Left ventricle myocardium inferior (tissue), 1 donor: ENCODE measurements at regions not wholly inside any gene's neighbourhood (a gene's known extent, or its start where the extent isn't known, plus 50 kb on each side); places are given as distances from the start of the nearest gene placed in this dataset.

Experiments
- DNase-seq: peaks from one replicate; pipeline ENCODE4 v3.0.0-alpha.2; 2020
- H3K27ac ChIP-seq: fragments of 200-600 bp; replicated peaks from 2 replicates; pipeline ENCODE4 v1.8.0; 2021
- H3K27me3 ChIP-seq: fragments of 200-600 bp; 2 replicates; pipeline ENCODE4 v1.8.0; 2021; ENCODE audit warnings: low read depth
- H3K36me3 ChIP-seq: fragments of 200-600 bp; 2 replicates; pipeline ENCODE4 v1.8.0; 2021
- H3K4me1 ChIP-seq: fragments of 200-600 bp; 2 replicates; pipeline ENCODE4 v1.8.0; 2021
- H3K4me3 ChIP-seq: fragments of 200-600 bp; 2 replicates; pipeline ENCODE4 v1.8.0; 2021; ENCODE audit warnings: mild to moderate bottlenecking, moderate library complexity
- H3K9me3 ChIP-seq: fragments of 200-600 bp; replicated peaks from 2 replicates; pipeline ENCODE4 v1.8.0; 2021
- CTCF ChIP-seq: fragments of 200-600 bp; IDR thresholded peaks from 2 replicates; pipeline ENCODE4 v1.8.0; 2021; ENCODE audit warnings: antibody characterized with exemption, mild to moderate bottlenecking, borderline replicate concordance
- intact Hi-C: fragments of 100-400 bp; cut with micrococcal nuclease; formaldehyde crosslinking; loops from one replicate; pipeline ENCODE4 v1.11.0; 2022
- donor health status: DM: no; HTN: yes; CAD: no; lungs with severe emphysema.

GRCh38 chr16:65280845-65281512 is 159.1 kb upstream of the CDH11 start:
- intact Hi-C loops, result no loop called here
- Histone ChIP-seq H3K27ac (no peak overlapping the region), H3K4me3 (no peak overlapping the region), H3K36me3 (no peaks in the 10 kb centered on the region), H3K4me1 (peaks cover 22% of the 10 kb centered on the region), H3K27me3 (no peaks in the 10 kb centered on the region), H3K9me3 (no peaks in the 10 kb centered on the region)
- no peak for DNase-seq
- no peak for TF ChIP-seq CTCF

GRCh38 chr16:65279576-65279975 is 157.7 kb upstream of the CDH11 start:
- no peak for DNase-seq
- Histone ChIP-seq H3K27me3 (no peaks in the 10 kb centered on the region), H3K27ac (no peak overlapping the region), H3K9me3 (no peaks in the 10 kb centered on the region), H3K36me3 (no peaks in the 10 kb centered on the region), H3K4me3 (no peak overlapping the region), H3K4me1 (peaks cover 10% of the 10 kb centered on the region)
- no peak for TF ChIP-seq CTCF
- intact Hi-C loops, result no loop called here

- no peaks in the 10 kb centered on the region for H3K27me3 ChIP-seq
- peaks cover 7% of the 10 kb centered on the region for H3K4me1 ChIP-seq
- H3K4me3 ChIP-seq, result no peak overlapping the region
- H3K27ac ChIP-seq, result no peak overlapping the region
- intact Hi-C loops, result no loop called here
- TF ChIP-seq CTCF, result no peak
- H3K9me3 ChIP-seq, result no peaks in the 10 kb centered on the region
- no peak for DNase-seq
- H3K36me3 ChIP-seq, result no peaks in the 10 kb centered on the region
Observed at GRCh38 chr16:65278874-65279273, 157.0 kb upstream of the CDH11 start.

GRCh38 chr16:65274566-65274965 is 152.7 kb upstream of the CDH11 start:
- no peaks in the 10 kb centered on the region for H3K36me3 ChIP-seq
- no peak overlapping the region for H3K27ac ChIP-seq
- H3K9me3 ChIP-seq, result no peaks in the 10 kb centered on the region
- H3K4me1 ChIP-seq, result peaks cover 4% of the 10 kb centered on the region
- TF ChIP-seq CTCF, result no peak
- intact Hi-C loops, result no loop called here
- no peak for DNase-seq
- no peak overlapping the region for H3K4me3 ChIP-seq
- H3K27me3 ChIP-seq, result no peaks in the 10 kb centered on the region

- no peak for DNase-seq
- Histone ChIP-seq H3K36me3 (no peaks in the 10 kb centered on the region), H3K27ac (no peak overlapping the region), H3K9me3 (no peaks in the 10 kb centered on the region), H3K4me1 (no peaks in the 10 kb centered on the region), H3K4me3 (no peak overlapping the region), H3K27me3 (no peaks in the 10 kb centered on the region)
- intact Hi-C loops, result no loop called here
- no peak for TF ChIP-seq CTCF
Observed at GRCh38 chr16:65272699-65273414, 151.0 kb upstream of the CDH11 start.
